NCI-H1417 treated with DMSO at 0.1 percent for 48 hours (cell line): ENCODE measurements at regions not wholly inside any gene's neighbourhood (a gene's known extent, or its start where the extent isn't known, plus 50 kb on each side); places are given as distances from the start of the nearest gene placed in this dataset.
"Not testable (repeated sequence)": the region's sequence is repeated elsewhere in the genome, so short reads cannot be mapped to it uniquely, and the experiment has no call there.

Source experiments
- DNase-seq: peaks from one replicate; lab custom pipeline; 2025; lab: John Stamatoyannopoulos, UW

DNA sequence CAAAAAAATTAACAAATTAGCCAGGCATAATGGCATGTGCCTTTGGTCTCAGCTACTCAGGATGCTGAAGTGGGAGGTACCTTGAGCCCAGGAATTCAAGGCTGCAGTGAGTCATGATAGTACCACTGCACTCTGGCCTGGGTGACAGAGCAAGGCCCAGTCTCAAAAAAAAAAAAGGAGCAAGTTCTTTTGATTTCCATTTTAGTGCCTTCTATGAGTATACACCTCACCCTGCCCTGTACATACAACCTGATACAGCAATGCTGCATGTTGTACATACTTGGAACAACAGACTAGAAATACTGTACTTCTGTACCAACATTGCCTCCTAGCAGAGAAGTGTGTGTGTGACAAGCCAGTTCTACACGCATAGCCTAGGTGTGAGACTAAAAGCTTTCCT lies 97.3 kb upstream of the CARMIL1 start:
- no peak for DNase-seq

DNA sequence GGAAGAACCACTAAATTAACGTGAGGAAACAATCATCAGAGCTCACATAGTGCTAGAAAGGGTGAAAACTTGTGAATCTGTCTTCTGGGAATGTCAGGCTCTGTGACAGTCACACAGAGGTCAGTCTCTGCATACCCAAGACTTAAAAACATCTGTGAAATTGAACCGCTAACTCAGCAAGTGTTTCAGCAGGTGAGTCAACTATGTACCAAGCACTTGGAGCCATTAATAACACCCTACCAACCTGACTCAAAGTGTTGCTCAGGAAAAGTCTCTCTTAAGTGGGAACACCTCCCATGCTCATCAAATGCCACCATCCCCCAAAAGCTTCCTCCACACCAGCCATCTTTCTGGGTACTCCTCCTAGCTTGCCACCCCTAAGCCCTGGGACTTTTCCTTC lies 92.3 kb upstream of the CARMIL1 start:
- DNase-seq, result no peak

- no peak for DNase-seq
Observed at GRCh38 chr6:25188232-25188631, 90.9 kb upstream of the CARMIL1 start.

DNA sequence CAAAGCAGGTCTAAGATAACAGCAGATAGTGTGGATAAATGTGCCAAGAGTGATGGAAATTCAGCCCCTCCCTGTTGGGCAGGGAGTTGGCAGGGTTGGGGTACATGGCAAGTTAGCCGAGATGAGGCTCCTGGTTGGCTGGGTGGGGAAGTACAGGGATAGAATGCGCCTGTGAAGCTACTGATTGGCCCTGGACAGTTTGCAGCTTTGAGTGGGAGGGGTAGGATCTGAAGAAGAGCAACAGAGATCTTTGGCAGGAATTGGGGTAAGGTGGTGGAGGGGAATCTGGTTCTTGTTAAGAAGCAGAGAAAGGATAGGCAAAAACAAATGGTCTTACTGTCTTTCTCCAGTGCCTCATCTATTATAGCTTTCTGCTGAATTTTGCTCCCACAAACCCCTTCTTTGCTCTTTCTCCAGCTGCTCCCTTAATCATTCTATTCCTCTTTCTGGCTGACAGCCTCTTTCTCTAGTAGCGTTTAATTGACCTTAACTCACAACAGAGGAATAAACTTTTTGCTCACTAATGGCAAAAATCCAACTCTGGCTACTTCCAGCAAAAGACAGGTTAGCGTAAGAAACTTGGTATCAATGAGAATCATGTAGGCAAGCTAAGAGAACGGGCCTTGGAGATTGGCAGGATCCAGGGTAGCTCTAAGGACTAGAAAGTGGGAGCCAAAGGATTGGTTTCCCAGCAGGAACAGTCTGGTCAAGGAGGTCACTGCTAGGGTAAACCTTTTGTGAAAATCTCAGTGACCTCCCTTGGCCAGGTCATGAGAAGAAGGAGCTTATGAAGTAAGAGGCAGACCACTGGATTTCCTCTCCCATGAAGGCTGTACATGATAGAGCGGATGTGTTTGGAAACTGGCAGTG lies 86.3 kb upstream of the CARMIL1 start:
- DNase-seq, result no peak

DNA sequence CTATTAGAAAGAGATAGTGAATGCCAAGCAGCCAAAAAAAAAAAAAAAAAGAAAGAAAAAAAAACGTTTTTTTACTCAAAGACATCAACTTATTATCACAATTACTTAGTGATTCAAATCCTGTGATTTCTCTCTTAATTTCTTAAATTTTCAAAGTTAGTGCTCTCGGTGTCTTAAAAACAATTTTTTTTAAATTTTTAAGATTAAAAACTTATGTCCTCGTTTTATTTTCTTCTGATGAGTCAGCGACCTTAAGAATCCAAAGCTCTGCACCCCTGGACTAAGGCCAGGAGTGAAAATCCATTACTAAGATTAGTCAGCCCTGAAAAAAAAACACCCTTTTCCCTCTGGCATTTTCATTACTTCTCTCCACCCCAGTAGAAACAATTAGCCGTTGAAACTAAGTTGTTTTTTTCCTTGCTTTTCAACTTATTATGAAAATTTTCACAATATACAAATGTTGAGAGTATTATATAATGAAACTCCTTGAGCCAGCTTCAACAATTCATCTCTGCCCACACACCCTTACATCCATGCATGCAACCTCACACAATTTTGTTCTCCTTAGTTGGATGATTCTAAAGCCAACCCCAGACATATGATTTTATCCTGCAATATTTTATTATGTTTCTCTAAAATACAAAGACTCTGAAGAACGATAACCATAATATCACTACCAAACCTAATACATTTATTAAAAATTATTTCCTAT lies 85.6 kb upstream of the CARMIL1 start:
- DNase-seq, result no peak

- no peak for DNase-seq
Observed at GRCh38 chr6:25194172-25194678, 84.9 kb upstream of the CARMIL1 start.

DNA sequence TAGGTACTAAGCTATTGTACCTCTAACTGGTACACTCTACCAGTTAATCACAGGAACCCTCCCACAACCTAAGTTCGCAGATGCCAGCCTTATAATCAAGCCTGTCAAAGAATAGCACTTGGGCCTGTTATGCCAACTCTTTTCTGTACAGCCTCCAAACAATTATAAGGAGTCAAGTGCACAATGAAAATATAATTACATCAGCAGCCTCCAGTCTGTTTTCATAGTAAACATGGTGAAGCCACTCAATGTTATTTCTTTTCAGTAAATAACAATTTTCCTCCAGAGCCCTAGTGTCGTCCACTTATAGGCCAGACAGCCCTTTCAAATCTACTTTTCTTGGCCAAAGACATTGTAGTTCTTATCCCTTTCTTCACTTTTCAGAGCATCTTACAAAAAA lies 82.7 kb upstream of the CARMIL1 start:
- DNase-seq, result no peak

DNA sequence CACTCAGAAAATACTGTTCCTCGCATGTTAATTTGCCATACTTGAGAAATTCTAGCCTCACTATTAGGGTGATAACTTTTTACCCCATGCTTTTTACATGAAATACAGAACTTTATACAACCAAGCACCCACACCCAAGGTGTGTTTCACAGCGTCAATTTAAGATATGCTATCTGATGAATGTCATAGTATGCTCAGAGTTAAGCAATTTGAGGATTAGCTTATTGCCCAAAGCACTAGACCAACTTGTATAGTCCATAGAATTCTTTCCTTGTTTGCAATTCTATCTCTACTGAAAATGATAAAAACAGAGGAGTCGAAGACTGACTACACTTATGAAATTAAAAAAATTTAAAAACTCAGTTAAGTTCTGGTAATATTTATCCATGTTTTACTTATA lies 82.1 kb upstream of the CARMIL1 start:
- DNase-seq, result no peak

DNA sequence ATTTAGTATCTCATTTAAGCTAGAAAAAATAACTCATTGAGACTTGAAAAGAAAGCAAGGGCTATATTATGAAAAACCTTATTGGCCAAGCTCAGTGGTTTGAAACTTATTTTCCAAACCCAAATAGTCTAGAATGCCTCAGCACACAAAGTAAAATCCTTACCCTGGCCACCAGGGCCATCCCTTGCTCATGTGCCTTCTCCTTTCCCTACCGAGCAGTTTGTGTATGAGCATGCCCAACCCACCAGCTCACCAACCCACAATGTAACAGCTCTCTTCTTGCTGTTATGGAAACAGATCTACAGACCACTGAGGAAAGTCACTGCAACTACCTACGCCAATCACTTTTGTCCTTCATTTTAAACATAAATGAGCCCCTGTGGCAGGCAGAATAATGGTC lies 79.6 kb upstream of the CARMIL1 start:
- DNase-seq, result no peak

DNA sequence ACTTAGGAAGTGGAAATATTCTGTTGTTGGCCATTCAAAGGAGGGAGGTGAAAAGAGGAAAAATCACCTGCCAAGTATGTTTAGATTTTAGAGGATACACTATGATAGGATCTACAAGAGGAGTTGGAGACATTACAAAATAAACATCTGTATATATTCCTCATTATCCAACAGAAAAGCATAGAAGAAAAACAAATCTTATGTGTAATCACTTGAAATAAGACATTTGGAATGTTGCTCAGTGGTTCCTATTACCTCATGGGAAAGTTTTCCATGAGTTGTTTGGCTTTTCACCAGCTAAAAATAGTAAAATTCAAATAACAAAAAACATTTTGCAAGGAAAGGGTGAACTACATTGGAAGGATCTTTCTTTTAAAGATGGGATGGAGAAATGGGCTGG lies 76.7 kb upstream of the CARMIL1 start:
- DNase-seq, result no peak

- no peak for DNase-seq
Observed at GRCh38 chr6:25205629-25206028, 73.5 kb upstream of the CARMIL1 start.

DNA sequence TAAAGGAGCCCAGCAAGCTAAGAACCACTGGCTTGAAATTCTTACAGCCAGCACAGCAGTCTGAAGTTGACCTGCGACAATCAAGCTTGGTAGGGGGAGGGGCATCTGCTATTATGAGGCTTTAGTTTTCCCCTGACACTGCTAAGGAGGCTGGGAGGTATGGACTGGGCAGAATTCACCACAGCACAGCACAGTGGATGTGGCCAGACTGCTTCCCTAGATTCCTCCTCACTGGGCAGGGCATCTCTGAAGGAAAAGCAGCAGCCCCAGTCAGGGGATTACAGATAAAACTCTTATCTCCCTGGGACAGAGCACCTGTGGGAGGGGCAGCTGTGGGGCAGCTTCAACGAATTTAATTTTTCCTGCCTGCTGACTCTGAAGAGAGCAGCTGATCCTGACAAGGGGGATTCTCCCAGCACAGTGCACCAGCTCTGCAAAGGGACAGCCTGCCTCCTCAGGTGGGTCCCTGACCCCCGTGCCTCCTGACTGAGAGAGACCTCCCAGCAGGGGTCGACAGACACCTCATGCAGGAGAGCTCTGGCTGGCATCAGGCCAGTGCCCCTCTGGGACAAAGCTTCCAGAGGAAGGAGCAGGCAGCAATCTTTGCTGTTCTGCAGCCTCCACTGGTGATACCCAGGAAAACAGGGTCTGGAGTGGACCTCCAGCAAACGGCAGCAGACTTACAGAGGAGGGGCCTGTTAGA lies 71.6 kb upstream of the CARMIL1 start:
- DNase-seq, result not testable (repeated sequence)

GRCh38 chr6:25215881-25216280 lies 63.3 kb upstream of the CARMIL1 start:
- DNase-seq, result no peak

GRCh38 chr6:25217302-25217701 lies 61.9 kb upstream of the CARMIL1 start:
- no peak for DNase-seq

DNA sequence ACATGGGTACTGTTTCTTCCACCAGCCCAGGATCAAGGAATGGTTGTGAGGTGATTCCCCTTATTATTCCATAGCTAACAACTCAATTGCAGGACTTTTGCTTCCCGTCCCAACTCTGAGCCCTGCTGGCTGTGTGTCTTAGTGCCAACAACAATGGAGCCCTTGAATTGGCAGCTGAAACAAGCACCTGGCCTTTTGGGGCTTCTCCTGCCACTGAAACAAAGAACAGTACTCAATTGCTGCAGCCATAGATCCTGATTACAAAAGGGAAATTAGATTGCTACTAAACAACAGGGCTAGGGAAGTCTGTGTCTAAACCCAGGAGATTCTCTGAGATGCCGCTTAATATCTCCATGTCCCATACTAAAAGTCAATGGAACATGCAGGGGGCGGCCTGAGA lies 61.3 kb upstream of the CARMIL1 start:
- no peak for DNase-seq

- no peak for DNase-seq
Observed at GRCh38 chr6:25218346-25218745, 60.8 kb upstream of the CARMIL1 start.

- DNase-seq, result no peak
Observed at GRCh38 chr6:25219216-25219916, 59.8 kb upstream of the CARMIL1 start.

GRCh38 chr6:25219917-25220278 lies 59.3 kb upstream of the CARMIL1 start:
- no peak for DNase-seq

GRCh38 chr6:25220857-25221256 lies 58.3 kb upstream of the CARMIL1 start:
- DNase-seq, result no peak

- no peak for DNase-seq
Observed at GRCh38 chr6:25222006-25222678, 57.0 kb upstream of the CARMIL1 start.

- DNase-seq, result peak; percentile 68
Observed at GRCh38 chr6:25223490-25223991, 55.6 kb upstream of the CARMIL1 start.
